ENCODE measurements at regions not wholly inside any gene's neighbourhood (a gene's known extent, or its start where the extent isn't known, plus 50 kb on each side); places are given as distances from the start of the nearest gene placed in this dataset.
"Not testable (repeated sequence)": the region's sequence is repeated elsewhere in the genome, so short reads cannot be mapped to it uniquely, and the experiment has no call there.

- TF ChIP-seq MAX (IDR thresholded peaks at IDR 0.05; ENCODE audit: low read depth, low read length) = no peak
- H3K4me3 ChIP-seq (ENCODE audit: low read depth, low read length) = no peak overlapping the region
- no peak for DNase-seq (ENCODE audit: low read depth)
Measured at GRCh38 chr10:4602764-4603491, 223.1 kb upstream of the AKR1E2 start.

GRCh38 chr10:4599471-4599870 lies 226.5 kb upstream of the AKR1E2 start:
- no peak for DNase-seq (ENCODE audit: low read depth)
- no peak for TF ChIP-seq POLR2A (IDR thresholded peaks at IDR 0.05; ENCODE audit: extremely low read depth, insufficient read length)
- no peak for TF ChIP-seq MYC (IDR thresholded peaks at IDR 0.05; ENCODE audit: low read depth, low read length)
- TF ChIP-seq MAX (IDR thresholded peaks at IDR 0.05; ENCODE audit: low read depth, low read length) = no peak
- no peak for TF ChIP-seq CTCF (IDR thresholded peaks at IDR 0.05; ENCODE audit: low read depth, low read length)

GRCh38 chr10:4597898-4598297 lies 228.1 kb upstream of the AKR1E2 start:
- DNase-seq (ENCODE audit: low read depth); H3K4me3 ChIP-seq (ENCODE audit: low read depth, low read length): not testable (repeated sequence)

More at GRCh38 chr10:4599471-4599870, 226.5 kb upstream of the AKR1E2 start:
- no peak overlapping the region for H3K4me3 ChIP-seq (ENCODE audit: low read depth, low read length)

GRCh38 chr10:4596951-4597350 lies 229.1 kb upstream of the AKR1E2 start:
- no peak for DNase-seq (ENCODE audit: low read depth)
- TF ChIP-seq MAX (IDR thresholded peaks at IDR 0.05; ENCODE audit: low read depth, low read length) (no peak), CTCF (IDR thresholded peaks at IDR 0.05; ENCODE audit: low read depth, low read length) (no peak), POLR2A (IDR thresholded peaks at IDR 0.05; ENCODE audit: extremely low read depth, insufficient read length) (no peak), MYC (IDR thresholded peaks at IDR 0.05; ENCODE audit: low read depth, low read length) (no peak)

GRCh38 chr10:4595719-4596319 lies 230.2 kb upstream of the AKR1E2 start:
- no peak overlapping the region for H3K4me3 ChIP-seq (ENCODE audit: low read depth, low read length)
- no peak for DNase-seq (ENCODE audit: low read depth)
- no peak for TF ChIP-seq CTCF (IDR thresholded peaks at IDR 0.05; ENCODE audit: low read depth, low read length)
- no peak for TF ChIP-seq POLR2A (IDR thresholded peaks at IDR 0.05; ENCODE audit: extremely low read depth, insufficient read length)

More at GRCh38 chr10:4596951-4597350, 229.1 kb upstream of the AKR1E2 start:
- no peak overlapping the region for H3K4me3 ChIP-seq (ENCODE audit: low read depth, low read length)

- no peak for DNase-seq (ENCODE audit: low read depth)
- no peak for TF ChIP-seq MYC (IDR thresholded peaks at IDR 0.05; ENCODE audit: low read depth, low read length)
- TF ChIP-seq MAX (IDR thresholded peaks at IDR 0.05; ENCODE audit: low read depth, low read length) = no peak
- no peak for TF ChIP-seq CTCF (IDR thresholded peaks at IDR 0.05; ENCODE audit: low read depth, low read length)
- no peak for TF ChIP-seq POLR2A (IDR thresholded peaks at IDR 0.05; ENCODE audit: extremely low read depth, insufficient read length)
- H3K4me3 ChIP-seq (ENCODE audit: low read depth, low read length) = no peak overlapping the region
Measured at GRCh38 chr10:4590807-4591206, 235.2 kb upstream of the AKR1E2 start.

GRCh38 chr10:4588824-4589223 lies 237.2 kb upstream of the AKR1E2 start:
- TF ChIP-seq CTCF (IDR thresholded peaks at IDR 0.05; ENCODE audit: low read depth, low read length) = no peak
- TF ChIP-seq MAX (IDR thresholded peaks at IDR 0.05; ENCODE audit: low read depth, low read length) = no peak
- no peak for TF ChIP-seq POLR2A (IDR thresholded peaks at IDR 0.05; ENCODE audit: extremely low read depth, insufficient read length)
- no peak for TF ChIP-seq MYC (IDR thresholded peaks at IDR 0.05; ENCODE audit: low read depth, low read length)
- DNase-seq (ENCODE audit: low read depth) = no peak
- H3K4me3 ChIP-seq (ENCODE audit: low read depth, low read length) = no peak overlapping the region

Measured in NB4 (cell line).